ENCODE measurements at regions not wholly inside any gene's neighbourhood (a gene's known extent, or its start where the extent isn't known, plus 50 kb on each side); places are given as distances from the start of the nearest gene placed in this dataset.

DNA sequence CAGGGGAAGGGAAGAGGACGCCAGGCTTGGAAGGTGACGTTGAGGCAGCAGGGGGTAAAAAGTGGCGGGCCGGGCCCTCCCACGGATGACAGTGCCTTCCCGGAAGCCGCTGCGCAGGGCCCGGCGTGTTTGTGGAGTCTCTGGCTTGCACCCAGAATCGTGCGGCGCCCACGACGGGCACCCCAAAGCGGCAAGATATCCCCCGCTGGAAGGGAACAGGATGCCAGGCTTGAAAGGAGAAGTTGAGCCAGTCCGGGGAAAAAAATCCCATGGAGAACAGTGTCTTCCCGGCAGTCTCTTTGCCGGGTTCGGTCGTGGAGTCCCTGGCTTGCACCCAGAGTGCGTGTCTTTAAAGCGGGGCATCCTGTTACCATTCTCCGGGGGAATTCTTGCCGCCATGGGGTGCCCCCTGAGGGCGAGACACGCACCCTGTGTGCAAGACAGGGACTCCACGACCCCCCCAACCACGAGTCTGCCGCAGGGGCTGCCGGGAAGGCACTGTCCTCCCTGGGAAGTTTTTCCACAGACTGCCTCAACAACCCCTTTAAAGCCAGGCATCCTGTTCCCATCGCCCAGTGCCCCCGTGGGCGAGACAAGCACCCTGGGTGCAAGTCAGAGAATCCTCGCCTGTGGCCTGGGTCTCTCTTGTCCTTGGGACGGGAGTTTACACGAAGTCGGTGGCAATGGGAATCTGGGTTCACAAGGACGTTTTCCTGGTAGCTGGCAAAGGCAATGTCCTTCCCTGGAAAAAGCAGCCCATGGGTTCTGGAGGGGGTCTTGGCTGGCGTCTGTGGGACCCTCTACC, 156.1 kb upstream of the ALG10B start:
- TF ChIP-seq, protein P1, sequence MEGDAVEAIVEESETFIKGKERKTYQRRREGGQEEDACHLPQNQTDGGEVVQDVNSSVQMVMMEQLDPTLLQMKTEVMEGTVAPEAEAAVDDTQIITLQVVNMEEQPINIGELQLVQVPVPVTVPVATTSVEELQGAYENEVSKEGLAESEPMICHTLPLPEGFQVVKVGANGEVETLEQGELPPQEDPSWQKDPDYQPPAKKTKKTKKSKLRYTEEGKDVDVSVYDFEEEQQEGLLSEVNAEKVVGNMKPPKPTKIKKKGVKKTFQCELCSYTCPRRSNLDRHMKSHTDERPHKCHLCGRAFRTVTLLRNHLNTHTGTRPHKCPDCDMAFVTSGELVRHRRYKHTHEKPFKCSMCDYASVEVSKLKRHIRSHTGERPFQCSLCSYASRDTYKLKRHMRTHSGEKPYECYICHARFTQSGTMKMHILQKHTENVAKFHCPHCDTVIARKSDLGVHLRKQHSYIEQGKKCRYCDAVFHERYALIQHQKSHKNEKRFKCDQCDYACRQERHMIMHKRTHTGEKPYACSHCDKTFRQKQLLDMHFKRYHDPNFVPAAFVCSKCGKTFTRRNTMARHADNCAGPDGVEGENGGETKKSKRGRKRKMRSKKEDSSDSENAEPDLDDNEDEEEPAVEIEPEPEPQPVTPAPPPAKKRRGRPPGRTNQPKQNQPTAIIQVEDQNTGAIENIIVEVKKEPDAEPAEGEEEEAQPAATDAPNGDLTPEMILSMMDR (IDR thresholded peaks at IDR 0.05 in 4 of 5, conservative IDR thresholded peaks at IDR 0.05 in 1 of 5), result no peak
- no peak for TF ChIP-seq POLR2A (IDR thresholded peaks at IDR 0.05)
